HG02642 (cell line): ENCODE measurements at regions not wholly inside any gene's neighbourhood (a gene's known extent, or its start where the extent isn't known, plus 50 kb on each side); places are given as distances from the start of the nearest gene placed in this dataset.
A peak's percentile ranks its signal among the peaks of the same experiment; 100 is the strongest.

ENCODE experiments used
- ATAC-seq: cut with Tn5 transposase; IDR thresholded peaks from one replicate; pipeline ENCODE4 v1.9.1; 2021; ENCODE audit warnings: mild to moderate bottlenecking; ENCODE audit not compliant: unreplicated experiment, poor library complexity

DNA sequence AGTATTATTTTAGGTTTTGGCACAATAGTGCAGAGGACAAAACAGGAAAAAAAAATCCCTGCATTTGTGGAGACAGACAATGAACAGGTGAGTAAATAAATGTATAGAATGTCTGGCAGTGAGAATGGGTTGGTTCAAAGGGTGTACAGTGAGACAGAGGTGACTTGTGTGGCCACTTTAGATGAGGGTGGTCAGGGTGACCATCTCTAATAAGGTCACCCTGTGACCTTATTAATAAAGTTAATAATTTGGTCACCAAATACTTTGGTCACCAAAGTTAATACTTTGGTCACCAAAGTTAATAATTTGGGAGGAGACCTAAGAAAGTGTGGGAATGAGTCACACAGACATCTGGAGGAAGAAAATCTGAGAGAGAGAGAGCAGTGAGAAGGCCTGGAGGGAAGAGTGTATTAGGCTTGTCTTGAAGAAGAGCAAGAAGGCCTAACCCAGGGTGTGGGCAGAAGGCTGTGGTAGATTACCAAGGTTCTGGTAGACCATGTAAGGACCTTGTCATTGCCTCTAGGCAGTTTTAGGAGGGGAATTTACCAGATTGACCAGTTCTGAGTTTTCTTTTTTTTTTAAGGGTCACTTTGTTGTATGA, 1368.4 kb upstream of the CELF4 start:
- ATAC-seq, result peak; percentile 89

DNA sequence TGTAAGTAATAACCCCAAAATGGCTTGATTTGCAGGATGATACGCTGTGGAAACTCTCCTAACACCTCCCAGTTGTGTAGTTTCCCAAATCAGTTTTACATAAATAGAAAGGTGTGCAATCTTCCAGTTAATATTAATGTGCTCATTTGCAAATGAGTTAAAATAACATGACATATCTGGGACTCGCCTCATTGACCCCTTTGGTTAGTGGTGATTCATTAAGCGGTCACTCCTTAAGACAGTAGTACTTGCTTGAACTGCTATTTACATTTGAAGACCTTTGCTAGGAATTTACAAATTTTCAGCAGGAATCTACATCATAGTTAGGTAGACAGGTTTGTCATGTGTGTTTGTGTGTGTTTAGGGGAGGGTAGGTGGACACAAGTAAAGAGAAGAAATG, 1367.7 kb upstream of the CELF4 start:
- ATAC-seq, result peak; percentile 42

DNA sequence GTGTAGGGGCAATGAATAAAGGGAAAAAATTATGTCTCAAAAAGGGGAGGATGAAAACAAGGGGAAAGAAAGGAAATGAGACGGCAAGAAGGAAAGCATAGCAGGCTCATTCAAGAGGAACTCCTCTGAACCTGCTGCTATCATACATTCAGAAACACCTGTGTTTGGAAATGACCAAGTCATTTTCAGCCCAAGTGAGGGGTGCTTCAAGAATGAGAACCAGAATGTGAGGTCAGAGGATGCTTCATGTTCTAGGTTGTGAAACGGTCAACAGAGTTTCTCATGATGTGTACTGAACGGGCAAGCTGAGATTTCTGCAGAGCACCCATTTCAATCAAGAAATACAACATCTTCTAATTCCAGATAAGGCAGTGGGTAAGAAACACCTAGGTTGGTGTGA, 1367.2 kb upstream of the CELF4 start:
- ATAC-seq, result peak; percentile 55

DNA sequence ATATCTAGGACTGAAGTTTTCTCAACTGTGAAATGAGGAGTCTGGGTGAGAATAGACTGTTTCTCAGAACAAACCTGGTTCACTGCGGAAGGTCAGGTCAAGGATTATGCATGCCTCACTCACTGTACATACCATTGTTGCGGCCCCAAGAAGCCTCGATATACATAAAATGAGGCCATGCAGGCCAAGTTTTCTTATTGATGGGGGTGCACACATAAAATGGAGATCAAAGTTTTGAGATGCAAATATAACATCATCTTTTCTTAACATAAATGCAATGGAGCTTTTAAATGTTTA, 1366.1 kb upstream of the CELF4 start:
- ATAC-seq, result no peak

DNA sequence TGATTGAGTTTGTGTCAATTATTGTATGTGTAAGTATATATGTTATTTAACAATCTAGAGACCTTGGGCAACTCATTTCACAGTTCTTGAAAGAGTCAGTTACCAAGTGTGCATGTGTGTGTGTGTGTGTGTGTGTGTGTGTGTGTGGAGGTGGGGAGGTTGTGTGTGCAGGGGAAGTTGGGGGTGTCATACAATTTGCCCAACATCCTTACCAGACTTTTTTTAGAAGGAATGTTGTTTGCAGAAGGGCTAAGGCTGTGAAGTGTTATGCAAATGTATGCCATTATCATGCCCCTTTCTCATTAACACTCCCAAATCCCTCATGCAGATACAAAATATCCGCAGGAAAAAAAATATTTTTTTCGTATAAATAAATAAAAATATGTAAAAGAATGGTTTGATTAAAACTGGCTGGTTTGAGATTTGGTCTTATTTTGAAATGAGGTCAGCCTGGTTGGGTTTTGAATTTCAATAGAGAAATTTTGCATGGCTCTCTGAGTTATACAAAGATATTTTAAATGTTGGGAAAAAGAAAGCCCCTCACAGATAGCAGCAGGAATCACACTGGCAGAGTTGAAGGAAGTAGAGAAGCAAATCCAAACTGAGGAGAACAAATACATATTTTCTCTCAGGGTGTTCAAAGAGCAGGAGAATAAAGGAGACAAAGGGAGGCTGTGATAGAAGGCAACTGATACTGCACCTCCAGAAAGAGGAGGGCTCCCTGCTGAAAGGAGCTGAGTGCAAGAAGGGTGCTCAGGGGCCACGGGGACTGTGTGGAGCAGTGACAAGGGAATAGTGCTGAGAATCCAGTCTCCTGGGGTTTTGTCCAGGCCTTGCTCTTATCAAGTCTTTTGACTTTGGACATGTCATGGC, 1365.5 kb upstream of the CELF4 start:
- ATAC-seq, result no peak

DNA sequence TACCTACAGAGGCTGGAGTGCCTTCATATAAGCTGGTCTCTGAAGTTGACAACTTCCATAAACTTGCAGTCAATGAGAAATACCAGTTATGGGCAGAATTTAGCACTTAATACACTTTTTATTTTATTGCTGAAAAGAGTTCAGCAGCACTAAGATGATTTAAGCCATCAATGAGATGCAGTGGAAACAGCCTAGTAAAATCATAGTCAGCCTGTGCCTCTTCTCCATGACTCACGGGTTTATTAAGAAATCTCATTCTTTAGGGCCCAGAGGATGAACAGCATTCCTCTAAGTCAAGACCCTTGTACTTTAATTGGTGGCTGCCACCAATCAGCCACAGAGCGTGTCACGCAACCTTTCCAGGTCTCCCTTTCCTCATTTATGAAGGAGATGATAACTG, 1357.9 kb upstream of the CELF4 start:
- no peak for ATAC-seq

DNA sequence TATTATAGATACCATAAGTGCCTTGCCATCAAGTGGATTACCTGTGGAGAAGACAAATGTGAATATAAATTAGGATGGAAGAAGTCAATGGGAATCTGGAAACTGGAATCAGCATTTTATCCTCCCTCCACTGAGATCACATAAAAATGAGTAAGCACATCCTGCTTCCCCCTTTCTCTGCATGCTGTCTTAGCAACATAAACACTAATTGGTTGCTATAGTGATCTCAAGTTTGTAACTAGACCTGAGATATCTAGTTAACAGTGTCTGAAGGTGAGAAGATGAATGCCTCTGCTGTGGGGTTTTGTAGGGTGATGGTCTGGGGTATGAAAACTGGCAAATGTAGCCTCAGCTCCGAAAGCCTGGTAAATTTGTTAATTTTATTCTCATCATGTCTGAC, 1357.5 kb upstream of the CELF4 start:
- no peak for ATAC-seq

DNA sequence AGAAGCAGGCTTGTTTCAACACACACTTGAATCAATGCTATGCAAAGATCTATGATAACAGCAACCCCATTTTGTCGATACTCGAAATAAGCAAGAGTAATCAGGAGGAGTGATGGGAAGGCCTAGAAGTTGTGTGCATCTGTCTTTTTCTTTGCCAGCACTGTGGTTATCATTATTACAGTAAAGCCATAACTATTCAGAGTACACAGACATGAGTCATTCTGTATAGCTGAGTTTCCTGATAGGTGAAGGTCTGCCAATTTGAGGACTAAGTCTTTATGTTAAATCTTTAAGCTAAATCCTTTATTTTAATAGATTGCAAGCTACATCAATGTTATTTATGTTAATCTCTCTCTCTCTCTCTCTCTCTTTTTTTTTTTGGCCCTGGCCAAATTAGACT, 1344.4 kb upstream of the CELF4 start:
- no peak for ATAC-seq

DNA sequence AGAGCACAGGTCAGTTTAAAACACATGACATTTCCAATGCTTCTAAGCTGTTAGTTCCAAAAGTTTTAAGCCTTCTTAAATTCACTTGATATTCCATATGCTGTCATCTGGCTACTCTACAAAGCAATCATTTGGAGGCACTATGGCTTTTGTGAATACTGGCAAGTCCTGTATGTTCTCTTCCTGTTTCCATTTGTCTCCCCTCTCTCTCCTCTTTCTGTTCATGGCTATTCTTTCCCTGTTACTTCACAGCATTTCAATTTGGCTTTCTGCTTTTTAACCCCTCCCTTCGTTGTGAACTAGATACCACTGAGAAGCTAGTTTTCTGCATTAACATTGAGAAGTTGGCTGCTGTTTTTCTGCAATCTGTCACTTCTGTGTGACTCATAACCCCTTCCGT, 1337.2 kb upstream of the CELF4 start:
- no peak for ATAC-seq

DNA sequence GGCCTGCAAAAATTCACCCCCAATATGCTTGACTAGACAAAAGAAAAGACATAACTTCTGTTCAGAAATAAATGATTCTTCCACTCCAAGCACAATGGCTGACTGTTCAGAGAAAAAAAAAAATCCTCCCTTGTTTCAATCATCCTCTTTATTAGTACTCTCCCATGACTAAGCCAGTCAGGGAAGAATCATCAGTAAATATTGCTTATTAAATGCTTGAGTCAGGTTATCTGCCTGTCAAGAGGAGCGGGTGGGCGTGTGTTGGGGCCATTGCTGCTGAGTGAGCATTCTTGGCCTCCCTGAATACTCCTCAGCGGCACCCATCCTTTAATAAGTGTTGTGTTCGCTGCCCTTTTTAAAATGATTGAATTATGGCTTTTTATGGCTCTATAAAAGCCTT, 1334.8 kb upstream of the CELF4 start:
- no peak for ATAC-seq

DNA sequence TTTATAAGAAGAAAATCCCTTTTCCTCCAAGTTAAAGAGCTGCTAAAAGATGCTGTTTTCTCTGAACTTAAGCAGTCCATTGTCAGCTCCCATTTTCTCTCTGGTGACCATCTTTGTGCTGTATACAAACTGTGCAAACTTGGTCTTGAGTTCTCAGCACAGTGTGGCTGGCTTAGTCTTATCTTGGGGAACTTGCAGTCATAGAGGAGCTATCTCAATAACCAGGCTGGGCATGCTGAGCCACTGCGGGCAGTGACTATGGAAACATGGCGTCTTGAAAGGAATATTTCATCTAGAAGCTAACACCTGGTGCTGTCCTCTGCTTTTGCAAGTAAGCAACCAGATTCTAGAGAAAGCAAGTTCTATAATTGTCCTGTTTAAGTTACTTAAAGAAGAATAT, 1334.4 kb upstream of the CELF4 start:
- no peak for ATAC-seq

DNA sequence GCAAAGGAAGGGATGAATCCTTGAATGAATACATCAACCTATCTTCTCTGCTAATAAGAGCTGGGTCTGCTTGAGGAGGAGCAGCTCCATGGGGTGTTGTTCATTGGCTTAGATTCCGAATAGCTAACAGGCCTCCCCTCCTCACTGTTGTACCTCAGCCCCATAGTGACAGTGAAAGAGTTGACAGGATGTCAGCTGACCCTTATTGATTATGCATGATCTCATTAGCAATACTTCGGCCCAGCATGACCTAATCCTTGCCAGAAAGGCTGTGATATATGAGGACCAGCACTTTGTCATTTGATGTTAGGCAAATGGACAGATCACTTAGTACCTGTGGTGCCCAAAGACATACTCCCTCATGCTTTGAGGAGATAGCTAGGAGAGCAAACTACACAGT, 1333.7 kb upstream of the CELF4 start:
- no peak for ATAC-seq

DNA sequence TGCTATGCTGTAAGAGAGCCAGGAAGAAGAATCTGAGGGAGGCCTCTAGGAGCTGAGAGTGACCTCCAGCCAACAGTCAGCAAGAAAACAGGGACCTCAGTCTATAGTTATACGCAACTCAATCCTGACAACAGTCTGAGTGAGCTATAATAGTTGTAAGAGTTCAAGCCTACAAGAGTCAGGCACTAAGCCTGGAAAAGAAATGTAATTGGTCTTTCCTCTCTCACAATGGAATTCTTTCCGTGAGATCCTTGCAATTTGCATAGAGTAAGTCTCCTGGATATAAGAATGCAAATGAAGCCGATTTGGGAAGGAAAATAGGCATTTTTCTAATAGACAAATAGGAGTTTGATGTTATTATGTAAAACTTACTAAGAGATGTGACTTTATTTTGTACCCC, 1332.6 kb upstream of the CELF4 start:
- ATAC-seq, result no peak

DNA sequence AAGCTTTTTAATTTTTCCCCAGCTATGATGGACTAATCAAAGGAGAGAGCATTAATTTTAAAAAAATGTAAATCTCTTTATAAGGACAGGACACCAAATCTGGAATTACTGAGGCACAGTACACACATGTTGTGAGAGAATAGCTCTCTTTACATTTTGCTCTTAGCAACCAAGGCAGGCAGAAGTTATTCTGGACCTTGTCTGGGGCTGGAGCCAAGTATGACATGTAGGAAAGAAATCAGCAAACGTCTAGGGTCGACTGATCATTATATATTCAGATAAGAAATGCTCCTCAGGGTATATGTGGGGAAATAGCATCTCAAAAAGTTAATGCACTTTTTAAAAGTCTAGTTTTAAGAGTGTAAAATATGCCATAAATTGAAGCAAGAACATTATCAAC, 1330.0 kb upstream of the CELF4 start:
- no peak for ATAC-seq

DNA sequence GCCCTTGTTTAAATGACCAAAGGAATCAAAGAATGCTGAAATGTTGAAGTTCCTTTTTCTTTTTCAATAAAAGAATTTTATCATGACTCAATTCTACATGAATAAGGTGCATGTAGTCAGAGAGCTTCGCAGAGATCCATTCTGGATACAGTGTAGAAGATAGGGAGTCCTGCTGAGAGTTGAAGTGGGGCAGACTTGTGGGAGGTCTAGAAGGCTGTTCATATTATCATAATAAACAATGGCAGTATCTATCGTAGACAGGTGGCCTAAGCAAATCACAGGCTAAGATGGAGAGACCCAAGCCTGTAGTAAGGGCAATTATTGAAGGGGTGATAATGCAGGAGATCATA, 1322.0 kb upstream of the CELF4 start:
- ATAC-seq, result no peak

DNA sequence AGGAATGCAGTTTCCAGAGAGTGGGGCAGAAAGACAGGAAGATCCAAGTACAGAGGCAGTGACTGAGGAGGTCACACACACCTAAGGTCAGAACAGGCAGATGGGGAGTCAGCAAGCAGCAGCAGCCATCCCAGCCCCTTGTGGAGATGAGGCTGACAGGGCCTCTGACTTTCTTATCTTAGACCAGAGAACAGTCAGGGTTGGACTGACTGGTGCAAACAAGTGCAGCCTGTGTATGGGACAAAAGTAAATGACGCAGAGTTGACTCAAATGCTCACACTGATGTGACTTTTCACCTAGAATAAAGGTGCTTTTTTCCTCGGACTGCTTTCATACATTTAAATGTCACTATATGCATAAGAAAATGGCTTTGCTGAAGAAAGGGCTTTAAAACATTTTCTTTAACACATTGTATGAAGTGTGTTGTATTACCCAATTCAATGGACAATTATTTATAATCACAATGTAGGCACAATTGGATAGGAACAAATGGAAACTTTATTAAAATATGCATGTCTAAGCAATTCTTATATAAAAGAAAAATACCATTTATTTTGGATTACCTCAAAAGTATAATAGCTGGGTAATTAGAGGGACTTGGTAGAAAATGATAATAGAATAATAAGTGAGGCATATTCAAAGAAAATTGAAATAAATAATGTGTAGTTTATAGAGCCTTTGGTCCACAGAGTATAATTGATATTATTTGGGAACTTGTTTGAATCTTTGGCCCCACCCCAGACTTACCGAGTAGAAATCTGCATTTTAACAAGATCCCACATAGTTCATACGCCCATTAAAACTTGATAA, 1321.5 kb upstream of the CELF4 start:
- ATAC-seq, result no peak

DNA sequence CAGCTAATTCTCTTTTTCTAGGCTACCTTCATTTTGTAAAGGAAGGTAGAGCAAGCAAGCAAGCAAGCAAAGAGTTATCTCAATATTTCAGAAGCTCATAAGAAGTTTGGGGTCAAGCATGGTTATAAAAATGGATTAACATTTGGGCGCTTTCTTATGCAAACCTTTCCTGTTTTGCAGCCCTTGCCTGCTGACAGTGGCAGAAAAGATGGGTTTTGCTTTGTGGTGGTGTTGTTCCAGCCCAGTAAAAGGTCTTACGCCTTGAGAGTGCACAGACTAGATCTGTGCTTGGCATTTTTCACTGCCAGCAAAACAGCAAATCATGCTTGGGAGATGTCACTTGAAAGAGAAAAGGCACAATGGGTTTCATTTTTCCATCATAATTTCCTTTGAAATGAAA, 1320.6 kb upstream of the CELF4 start:
- ATAC-seq, result no peak

DNA sequence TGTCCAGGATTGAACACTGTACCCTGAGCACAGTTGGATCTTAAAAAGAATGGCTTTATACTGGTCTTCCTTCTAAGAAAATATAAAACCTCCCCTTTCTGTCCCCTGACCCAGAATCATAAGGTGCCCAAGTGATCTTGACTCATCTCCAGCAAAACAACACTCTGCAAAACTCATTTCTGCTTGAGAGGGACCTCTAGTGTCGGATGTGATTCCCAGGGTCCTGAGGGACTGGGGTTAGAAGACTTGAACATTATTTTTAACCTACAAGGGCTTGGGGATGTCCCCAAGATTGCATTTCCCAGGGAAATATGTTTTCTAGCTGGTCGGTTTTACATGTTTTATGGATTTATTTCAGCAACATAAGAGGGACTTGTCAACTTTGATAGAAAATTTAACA, 1318.5 kb upstream of the CELF4 start:
- ATAC-seq, result no peak

DNA sequence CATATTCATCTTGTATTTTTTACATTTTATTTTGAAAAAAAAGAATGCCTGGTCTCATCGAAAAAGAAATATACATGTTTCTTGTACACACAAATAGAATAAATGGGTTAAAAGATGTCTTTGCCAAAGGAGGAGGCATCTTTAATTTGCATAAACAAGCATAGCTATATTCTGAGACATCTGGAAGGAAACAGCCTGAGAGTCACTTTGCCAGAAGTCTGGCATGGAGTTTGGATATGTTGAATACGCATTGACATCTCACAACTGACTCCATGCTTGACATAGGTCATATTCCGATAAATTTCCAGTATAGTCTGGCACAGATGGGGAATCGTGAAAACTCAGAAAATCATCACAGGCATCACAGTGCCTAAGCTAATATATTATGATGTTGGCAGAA, 1317.5 kb upstream of the CELF4 start:
- no peak for ATAC-seq

DNA sequence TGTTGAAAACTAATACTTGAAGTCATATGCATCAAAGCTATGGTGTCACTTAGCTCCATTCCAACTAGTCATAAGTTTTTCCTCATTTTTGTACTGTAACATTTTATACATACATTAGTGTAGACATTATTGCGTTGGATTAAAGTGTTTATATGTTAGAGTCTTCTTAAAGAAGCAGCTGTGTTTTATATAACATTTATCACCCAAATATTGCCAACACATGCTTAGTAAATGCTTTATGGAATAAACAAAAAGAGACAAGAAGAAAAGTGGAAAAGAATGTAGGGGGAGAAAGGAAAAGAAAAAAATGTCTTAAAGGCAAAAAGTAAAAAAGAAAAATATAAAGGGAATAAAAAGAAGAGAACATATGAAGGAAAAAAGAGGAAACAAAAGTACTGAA, 1314.3 kb upstream of the CELF4 start:
- no peak for ATAC-seq

DNA sequence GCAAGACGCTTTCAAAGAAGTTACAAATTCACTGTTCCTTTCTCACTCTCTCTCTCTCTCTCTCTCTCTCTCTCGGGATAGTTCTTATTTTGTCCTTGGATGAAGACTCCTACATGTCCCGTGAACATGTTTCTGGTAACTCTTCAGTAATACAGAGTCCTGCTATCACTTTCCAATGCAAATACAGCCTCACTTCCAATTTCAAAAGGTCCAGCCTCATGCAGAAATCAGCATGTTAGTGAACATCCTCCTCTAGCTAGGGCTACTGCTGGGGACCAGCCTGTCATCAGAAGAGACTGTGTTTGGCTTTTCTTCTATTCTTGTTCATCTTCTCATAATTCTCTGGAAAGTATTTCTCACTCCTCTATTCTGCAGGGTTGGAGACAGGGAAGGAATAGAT, 1306.7 kb upstream of the CELF4 start:
- no peak for ATAC-seq

DNA sequence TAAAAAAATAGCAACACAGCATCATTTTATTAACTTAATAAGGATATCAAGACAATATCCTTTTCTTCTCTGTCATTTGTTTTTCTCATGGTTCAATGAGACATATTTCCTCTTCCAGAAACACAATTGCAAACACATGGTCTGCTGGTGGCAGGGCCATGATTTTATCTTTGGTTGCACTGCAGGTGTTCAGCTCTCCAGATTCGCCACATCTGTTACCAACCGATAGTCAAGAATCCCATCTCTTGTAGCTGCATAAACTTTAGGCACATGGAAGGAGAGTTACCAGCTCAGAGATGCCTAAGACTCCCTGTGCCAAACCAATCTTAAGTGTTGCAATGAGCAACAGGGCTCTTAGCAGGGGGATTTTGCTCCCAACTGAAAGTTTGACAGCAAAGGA, 1303.2 kb upstream of the CELF4 start:
- no peak for ATAC-seq
